ENCODE measurements at regions not wholly inside any gene's neighbourhood (a gene's known extent, or its start where the extent isn't known, plus 50 kb on each side); places are given as distances from the start of the nearest gene placed in this dataset.
A peak's percentile ranks its signal among the peaks of the same experiment; 100 is the strongest.

DNA sequence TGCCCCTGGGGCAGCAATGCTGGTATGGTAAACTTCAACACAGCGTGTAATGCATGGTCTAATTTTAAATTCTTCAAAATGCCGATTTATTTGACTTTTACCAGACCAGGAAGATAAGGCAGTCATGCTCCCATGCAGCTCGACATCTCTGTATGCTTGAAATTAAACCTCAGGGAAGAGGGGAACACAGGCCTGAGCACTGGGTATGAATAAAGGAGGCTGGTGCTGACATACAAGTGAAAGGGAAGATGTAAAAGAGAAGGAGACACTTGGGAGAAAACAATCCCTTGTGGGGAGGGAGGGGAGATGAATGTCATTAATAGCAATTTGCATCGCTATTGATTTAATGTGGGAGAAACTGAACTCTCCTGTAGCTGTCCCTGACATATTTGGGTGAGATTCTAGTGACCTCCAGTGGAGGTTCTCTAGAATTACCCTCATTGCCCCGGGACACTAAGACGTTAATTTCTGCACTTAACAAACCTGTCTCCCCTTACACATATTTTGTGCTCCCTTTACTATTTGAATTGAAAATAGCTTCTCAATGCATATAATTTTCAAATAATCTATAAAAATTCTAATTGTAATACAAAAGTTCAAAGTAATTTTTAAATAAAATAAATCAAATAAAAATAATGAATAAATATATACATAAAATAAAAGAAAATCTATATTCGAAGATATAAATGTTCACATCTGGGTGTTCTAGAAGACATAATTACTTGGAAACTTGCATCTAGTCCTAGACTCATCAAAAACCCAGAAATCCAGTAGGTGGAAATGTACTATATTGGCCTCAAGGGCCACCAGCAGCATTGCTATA is 283.1 kb downstream of the LMX1A start:
- no peak for DNase-seq

DNA sequence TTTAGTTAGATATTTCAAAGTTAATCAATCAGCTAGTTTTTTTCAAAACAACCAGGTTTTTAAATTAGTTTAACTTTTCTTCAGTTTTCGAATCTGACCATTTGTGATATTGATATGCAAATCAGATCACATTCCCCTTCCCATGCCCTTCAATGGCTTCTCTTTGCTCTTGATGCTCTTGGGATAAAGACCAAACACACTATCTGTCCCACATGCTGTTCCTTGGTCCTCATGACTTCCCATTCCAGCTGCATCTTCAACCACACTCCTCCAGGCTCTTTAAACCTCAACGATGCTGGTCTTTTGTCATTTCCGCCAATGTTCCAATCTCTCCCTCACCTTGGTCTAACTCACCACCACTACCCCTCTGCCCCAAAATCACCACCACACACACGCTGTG is 285.8 kb downstream of the LMX1A start:
- DNase-seq, result no peak

DNA sequence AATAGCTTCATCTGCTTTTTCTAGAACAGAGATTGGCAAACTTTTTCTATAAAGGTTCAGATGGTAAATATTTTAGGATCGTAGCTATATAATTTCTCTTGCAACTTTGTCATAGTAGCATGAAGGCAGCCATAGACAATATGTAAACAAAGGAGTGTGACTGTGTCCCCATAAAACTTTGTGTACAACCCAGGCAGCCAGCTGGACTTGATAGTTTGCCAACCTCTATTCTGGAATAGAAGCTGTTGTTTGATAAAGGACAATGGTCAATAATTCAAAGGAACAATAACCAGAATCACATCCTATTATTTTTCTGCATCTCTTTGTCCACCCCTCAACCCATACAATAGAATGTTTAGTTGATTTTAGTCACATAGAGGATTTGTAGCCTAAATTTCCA is 286.7 kb downstream of the LMX1A start:
- DNase-seq, result no peak

DNA sequence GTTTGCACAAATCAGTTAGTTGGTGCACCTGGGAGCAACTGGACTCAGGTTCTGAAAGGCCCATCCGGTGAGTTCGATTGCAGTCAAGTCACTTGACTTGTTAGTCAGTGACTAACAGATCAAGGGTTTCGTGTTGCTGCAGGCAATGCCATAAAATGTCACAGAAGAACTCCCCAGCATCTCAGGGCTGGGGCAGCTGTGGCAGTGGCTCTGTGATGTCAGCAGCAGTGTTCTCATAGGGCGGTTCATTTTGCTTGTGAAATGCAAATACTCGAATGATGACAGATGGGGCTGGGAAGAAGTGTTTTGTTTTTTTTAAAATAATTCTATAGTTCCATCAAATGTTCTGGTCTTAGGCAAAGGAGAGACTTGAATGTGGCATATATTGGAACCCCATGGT is 287.8 kb downstream of the LMX1A start:
- DNase-seq, result peak; percentile 58

DNA sequence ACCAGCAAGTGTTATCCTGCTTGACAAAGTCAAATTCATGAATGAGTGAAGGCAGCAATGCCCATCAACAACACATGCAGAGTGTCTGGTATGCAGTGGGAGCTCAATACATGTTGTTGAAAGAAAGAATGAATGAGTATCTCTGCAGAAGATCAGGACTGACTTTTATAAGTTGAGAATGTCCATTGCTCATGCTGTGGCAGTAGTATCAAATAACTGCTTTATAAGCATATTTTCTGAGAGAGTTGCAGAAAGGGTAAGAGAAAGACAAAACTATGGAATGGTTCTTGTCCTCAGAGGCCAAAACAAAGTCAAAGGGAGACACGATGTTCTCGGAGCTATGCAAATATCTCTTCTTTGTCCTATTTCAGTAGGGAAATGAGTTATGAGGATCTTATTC is 288.7 kb downstream of the LMX1A start:
- DNase-seq, result no peak

DNA sequence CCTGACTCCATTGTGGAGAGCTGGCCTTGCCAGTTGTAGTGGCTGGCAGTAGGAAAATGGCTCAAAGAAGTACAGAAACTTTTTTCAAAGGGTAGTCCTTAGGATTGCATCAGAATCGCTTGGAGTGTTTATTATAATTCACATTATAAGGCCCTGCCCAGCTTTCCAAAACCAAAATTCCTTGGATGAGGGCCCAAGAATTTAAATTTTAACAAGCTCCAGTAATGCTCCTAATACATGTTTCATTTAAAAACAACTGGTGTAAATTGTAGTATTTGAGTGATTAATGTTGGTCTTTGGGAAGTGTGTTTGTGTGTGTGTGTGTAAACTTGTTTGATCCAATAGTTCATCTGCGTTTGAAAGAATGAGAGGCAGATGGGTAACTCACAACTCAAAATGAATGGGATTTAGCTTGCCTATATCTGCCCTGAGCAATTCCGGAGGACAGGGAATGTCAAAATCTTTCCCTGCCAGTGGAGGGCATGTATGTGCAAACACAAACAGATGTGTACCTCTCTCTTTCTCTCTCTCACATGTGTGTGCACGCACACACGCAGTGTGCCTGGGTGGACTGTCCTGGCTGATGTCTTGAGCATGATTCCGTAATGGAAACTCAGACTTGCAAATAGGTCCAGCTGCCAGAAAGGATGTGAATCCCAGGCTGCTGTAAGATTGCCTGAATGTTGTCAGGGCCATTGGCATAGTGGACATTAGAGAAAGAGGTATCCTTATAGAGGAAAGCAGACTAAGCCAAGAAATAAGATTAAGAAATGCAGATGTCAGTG is 293.1 kb downstream of the LMX1A start:
- no peak for DNase-seq

DNA sequence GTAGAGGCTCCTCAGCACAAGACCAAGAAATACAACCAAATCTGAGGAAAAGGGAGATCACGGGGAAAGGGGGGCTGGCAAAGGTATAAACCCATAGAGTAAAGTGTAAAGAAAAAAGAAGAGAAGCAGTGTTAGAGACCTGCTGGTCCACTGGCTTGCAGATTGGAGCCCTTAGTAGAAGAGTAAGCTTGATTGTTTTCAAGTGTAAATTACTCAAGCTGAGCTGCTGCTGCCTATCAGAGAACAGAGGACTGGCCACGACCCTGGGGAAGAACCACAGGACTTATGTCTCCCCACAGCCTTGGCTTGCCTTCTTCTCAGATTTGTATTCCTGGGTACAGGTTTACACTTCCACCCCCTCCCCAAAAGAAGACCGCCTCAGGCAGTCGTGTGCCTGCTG is 294.2 kb downstream of the LMX1A start:
- DNase-seq, result no peak

DNA sequence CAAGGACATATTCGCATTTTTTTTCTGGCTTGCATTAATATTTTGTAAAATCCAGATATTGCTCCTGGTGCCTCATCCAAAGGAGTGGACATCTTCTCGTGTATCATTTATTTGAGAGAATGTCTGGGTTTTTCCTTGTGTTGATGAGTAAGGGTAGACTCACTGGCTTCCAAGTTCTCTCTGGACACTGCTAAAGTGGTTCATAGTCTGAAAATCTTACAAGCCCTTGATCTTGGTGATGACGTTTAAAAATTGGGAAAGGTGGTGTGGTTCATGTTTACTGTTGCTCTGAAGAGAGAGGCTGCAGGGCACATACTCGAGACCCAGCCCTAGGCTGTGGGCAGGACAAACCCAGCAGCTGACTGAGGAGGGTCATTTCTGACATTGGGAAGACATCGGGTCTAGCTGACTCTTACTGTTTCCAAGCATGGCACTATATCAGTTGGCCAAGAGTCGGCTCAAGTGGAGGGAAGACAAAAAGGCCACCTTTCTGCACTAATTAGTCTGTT is 296.2 kb downstream of the LMX1A start:
- no peak for DNase-seq

DNA sequence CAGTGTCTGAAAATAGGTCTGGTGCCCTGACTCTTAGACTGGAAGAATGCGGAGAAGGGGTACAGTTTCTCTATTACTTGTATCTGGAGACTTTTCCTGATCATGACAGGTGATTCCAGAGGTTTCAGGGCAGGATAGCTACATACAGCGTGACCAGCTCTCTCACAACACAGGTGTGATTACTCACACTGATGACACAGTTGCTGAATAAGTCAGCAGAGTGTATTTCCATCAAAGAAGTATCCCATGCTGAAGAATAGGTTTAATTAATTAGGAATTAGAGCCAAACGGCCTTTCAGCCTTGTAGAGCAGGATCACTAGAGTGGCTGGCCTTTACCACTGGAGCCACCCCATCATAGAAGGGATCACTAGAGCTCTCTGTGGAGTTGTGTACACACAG is 298.6 kb downstream of the LMX1A start:
- no peak for DNase-seq

DNA sequence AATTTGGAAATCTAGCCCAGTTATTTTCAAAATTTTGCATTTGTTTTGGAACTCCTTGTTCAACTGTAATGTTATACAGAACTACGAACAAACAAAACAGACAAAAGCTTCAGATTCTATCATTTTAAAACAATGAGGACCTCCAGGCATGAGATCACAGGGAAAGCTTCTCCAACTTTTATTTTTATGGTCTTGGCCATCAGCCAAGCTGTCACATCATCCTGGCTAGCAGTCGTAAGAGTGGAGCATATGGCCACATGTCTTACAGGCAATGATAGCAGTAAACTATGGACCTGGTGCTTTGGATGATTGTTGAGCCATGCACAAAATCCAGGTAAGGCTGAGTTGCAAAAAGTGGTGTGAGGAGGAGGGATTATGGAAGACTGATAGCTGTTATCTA is 299.6 kb downstream of the LMX1A start:
- DNase-seq, result no peak

DNA sequence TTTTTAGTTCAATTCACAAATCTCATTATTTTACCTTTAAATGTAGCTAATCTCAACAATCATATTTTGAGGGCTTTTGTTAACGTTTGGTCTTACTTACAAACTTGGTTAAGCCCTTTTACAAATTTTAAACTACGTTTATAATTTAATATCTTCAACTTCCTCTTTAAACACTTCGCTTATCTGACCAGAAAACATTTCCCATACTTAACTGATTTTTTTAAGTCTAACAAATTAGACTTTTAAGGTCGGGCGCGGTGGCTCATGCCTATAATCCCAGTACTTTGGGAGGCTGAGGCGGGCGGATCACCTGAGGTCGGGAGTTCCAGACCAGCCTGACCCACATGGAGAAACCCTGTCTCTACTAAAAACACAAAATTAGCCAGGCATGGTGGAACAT is 300.9 kb downstream of the LMX1A start:
- DNase-seq, result no peak

DNA sequence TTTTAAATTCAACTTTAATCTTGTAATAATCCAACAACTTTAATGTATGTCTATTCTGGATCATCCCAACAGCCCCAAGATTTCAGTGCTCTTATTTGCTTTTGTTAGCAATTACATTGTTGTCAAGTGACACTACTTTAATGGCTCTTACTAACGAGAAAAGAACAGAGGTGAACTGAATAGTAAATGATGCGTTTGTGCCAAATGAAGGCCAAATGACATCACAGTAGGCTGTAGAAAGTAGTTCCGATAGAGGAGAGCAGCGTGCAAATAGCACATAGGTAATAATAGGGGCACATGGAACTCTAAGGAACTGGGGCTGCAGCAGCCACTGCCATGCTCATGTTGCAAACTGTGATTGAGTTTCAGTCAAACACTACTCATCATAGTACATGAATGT is 301.9 kb downstream of the LMX1A start:
- no peak for DNase-seq

DNA sequence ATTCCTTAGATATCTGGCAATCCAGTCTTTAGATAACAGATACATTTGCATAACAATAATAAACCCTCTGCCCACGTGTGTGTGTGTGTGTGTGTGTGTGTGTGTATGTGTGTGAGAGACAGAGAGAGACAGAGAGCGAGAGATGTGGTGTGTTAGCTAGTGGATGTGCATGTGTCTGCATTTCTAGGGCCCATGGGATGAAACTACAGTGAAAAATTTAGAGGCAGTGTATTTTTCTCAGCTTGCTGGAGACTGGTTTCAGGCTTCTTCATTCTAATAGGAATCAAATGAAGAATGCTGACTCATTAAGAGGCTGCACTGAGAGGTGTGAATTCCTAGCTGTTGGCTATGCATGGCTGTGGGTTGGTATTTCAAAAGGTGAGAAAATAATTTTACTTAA is 303.2 kb downstream of the LMX1A start:
- DNase-seq, result no peak

DNA sequence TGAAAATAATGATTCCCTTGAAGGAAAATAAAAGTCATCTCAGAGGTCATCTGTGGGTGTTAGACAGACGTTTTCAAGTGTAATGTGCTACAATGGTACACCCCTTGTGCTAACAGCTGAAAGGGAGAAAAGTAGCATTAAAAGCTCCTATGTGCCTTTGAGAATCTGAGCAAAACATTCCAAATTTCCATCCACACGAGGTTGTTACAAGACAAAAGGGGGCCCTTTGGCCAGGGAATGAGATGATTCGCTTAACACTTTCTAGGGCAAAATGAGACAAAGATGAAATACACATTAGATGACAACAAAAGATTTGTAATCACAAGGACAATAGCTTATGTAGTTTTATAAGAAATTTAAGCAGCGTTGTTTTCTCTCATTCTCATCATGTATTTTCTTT is 303.6 kb downstream of the LMX1A start:
- no peak for DNase-seq

DNA sequence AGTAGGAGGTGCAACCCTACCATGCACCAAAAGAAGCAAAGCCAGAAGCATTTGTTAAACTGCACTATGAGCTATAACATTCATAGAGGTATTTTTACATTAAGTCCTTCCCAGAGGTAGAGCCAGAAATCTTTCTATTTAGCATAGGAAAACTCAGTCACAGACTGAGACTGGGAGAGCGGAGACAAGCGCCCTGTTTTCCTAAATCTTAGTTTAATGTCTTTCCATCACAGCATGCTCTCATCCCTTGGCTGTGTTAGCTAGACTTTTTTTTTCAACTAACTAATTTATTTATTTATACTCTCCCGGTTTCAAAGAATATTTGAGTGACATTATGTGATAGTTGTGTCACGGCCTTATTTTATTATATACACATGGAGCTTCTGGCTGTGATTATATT is 304.1 kb downstream of the LMX1A start:
- no peak for DNase-seq

DNA sequence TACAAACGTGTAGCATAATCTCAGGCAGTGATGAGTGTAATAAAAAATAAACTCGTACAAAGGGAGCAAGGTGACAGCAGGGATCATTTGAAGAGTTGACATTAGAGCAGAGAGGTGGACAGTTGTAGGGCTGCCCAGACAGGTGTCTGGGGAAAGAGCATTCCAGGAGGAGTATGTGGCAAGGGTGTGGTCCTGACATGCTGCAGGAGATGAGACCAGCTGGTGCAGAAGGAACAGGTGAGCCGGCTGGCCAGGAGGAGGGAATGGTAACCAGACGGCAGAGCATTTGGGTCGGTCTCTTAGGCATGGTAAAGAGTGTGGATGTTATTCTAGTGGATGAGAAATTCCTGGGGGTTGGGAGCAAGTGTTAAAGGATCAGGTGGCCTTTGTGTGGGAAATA is 306.3 kb downstream of the LMX1A start:
- no peak for DNase-seq

DNA sequence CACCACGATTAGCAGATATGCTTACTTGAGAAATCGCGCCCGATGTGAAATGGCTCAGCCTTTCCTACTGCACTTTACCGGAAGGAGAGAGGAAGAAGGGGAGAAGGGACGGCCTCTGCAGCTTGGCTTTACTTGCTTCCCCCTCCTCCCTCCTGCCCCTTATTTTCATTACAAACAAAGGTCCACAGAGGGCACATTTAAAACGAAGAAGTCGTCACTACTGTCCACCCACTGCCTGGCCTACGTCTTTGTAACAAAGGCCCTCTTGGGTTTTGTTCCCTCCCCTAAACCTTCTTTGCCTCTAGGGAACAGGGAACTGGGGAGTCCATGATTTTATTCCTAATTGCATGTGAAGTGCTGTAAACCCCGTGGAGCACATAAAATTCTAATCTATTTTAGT is 308.5 kb downstream of the LMX1A start:
- no peak for DNase-seq

DNA sequence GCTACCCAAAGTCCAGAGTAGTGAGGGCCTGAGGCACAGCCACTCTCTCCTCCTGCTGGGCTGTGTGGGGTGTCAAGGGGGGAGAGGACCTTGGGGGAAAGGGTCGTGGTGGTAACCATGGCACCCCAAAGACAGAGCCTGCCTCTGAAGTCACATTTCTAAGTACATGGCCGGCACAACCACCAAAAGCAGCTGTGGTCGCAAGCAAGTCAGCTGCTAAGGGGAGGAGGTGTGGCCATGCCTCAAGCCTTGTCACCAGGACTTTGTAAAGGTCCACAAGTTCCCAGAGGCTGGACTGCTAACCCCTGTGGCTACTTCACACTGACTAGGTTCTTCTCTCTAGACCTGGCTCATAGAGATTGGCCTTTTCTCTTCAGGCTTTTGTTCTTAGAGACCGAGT is 310.6 kb downstream of the LMX1A start:
- DNase-seq, result no peak

DNA sequence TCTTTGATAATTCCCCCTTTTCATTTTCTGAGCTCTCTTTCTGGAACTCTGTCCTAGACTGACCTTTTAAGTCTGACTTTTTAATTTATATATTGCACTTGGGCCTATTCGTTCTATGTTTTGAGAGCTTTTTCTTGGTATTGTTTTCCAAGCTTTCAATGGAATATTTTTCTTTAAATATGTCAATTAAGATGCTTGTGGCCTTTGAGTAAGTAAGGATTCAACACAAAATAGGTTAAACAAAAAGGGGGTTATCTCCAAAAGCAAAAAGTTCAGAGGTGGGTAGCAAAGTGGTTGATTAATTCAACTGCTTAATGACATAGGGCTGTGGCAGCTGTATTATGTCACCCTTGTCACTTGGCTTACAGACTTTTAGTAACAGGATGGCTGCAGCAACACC is 315.9 kb downstream of the LMX1A start:
- DNase-seq, result no peak

DNA sequence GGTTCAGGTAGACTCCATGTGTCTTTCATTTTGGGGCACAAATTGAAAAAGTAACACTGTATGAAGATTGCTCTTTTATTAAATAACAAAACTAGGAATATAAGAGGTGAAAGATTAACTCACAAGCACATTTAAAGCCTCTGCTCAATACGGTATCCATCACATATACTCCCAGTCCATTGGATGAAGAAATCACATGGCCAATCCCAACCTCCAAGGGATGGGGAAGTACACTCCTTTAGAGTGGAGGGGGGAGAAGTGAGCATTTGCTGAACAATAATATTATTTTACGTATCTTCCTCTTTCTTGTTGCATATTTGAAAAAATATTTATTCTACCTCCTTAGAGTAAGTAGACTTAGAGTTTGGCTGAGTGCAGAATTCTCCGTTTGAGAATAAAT is 316.5 kb downstream of the LMX1A start:
- DNase-seq, result no peak

DNA sequence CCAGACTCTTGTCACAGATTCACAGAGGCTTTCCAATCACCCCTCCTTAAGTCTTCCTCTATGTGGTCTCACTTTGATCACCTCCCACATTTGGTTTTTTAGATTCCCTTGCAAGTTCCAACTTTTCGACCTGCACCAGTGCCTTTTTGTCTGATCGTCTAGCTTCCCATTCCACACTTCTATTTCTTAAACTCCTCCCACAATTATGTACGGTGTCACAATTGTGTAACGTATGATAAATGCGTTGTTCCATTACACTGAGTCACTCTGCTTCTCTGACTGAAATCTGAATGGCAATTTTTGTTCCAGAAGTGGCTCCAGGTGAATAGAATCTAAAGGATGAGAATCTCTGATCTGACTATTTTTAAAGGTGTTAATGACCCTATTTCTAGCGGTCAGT is 320.1 kb downstream of the LMX1A start:
- DNase-seq, result no peak

DNA sequence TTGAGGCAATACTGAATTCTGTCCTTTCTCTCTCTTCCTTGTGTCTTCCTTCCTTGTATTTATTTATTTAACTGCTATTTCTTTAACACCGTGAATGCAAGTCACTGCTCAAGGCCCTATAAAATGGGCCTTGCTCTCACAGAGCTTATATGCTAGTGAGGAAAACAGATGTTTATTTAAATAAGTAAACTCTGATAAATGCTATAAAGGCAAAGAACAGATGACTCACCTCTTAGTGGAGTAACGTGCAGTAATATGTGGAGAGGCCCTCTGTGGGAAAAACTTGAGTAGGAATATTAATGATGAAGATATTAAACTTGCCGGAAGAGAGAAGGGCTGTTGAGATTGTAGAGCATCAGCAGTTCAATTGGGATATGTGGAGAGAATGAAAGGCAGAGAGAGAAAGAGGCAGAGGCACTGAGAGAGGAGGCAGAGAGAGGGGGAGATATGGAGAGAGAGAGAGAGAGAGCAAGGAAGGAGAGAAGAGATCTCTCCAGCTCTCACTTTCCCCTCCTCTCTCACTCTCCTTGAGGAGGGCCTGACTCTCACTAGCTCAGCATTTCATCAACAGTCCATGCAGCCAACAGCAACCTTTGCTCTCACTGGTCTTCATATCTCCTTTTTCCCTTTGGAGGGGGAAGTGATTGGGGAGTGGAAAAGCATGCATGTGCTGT is 322.2 kb downstream of the LMX1A start:
- no peak for DNase-seq

DNA sequence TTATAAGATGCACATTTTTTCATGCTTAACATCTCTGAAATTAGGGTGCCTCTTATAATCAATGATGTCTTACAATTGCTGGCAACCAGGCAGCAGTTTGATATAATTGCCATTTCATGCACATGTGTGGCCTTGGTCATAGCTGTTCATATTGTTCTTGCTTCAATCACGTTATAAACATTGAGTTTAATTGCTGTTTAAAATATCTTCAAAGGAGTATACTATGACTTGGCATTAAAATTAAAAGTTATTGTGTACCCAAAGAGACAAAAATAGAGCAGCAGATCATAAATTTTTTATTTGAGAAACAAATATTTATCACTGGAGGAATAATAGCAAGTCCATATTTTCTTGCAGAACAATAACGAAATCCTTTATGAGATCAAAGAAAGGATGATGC is 325.5 kb downstream of the LMX1A start:
- DNase-seq, result no peak

DNA sequence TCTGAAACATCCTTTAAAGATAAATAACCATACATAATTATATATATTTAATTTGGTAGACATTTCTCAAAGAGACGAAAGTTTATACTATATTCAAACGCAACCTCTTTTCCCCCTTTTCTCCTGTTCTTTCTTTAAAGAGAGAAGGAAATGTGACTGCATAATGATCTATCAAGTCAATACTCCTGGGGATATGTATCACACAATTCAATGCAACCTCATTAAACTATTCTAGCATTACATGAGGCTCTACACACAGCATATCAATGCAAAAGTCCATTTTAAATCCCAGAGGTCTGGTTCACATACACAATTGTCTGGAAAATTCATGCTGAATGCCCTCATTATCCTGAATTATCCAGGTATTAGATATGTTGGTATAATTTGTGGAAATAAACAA is 330.7 kb downstream of the LMX1A start:
- DNase-seq, result no peak

Data from NCI-H510A (cell line).